OCI-LY1 (cell line): ENCODE measurements at regions not wholly inside any gene's neighbourhood (a gene's known extent, or its start where the extent isn't known, plus 50 kb on each side); places are given as distances from the start of the nearest gene placed in this dataset.
"Not testable (repeated sequence)": the region's sequence is repeated elsewhere in the genome, so short reads cannot be mapped to it uniquely, and the experiment has no call there.

Experiments used
- CTCF ChIP-seq: fragments of 200-600 bp; sonication (generic), shearing (Covaris generic); IDR thresholded peaks from 2 replicates; pipeline ENCODE4 v1.5.1; 2017; ENCODE audit warnings: mild to moderate bottlenecking, antibody characterized with exemption, low read length, moderate library complexity, mixed read lengths
- EZH2 ChIP-seq: fragments of 200-600 bp; sonication (generic), shearing (Covaris generic); IDR thresholded peaks from 2 replicates; pipeline ENCODE4 v1.8.0; 2017; ENCODE audit warnings: borderline replicate concordance, mixed run types, mild to moderate bottlenecking, antibody characterized with exemption, low read length, moderate library complexity, mixed read lengths

- not testable (repeated sequence) for TF ChIP-seq CTCF, EZH2
Observed at GRCh38 chr4:3932734-3933133, 166.5 kb downstream of the ADRA2C start.
